ENCODE measurements at regions not wholly inside any gene's neighbourhood (a gene's known extent, or its start where the extent isn't known, plus 50 kb on each side); places are given as distances from the start of the nearest gene placed in this dataset.

DNA sequence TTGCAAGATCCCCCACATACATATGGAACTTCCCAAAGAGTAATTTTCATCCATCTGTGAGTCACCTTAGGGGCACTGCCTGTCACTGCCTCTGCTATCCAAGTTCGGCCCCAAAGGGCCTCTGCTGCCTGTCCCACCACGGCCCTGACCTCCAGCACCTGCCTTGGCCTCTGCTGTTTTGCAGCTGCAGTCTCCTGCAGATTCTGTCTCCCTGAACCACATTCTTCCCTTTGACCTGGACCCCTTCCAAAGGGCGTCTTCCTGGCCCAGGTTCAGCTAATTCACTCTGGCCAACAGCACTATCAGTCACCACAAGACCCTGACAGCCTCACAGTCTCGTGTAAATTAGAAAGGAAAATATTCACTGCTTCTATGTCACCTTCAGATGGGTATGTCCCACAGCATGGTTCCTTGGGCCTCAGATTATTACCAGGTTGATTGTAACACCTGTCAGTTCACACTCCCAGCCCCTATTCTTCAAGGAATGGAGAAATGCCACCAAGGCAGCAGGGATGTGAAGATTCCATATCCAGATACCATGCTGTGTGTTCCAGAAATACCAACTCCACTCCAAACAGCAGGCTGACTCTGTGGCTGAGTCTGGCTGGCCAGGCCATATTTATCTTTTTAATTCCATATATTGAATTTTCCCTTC is 479.3 kb downstream of the ARHGEF28 start:
- H3K36me3 ChIP-seq (ENCODE audit: control insufficient read depth, insufficient read depth, low read length) = no peaks in the 10 kb centered on the region
- H3K27me3 ChIP-seq (ENCODE audit: control insufficient read depth, insufficient read depth, low read length) = no peaks in the 10 kb centered on the region
- no peaks in the 10 kb centered on the region for H3K9me3 ChIP-seq (ENCODE audit: control insufficient read depth, insufficient read depth, low read length)
- H3K27ac ChIP-seq (ENCODE audit: low read depth, low read length) = no peak overlapping the region
- no peaks in the 10 kb centered on the region for H3K4me1 ChIP-seq (ENCODE audit: control insufficient read depth, insufficient read depth, low read length)
- no peak overlapping the region for H3K9ac ChIP-seq (ENCODE audit: low read depth, low read length)
- no peak overlapping the region for H3K4me3 ChIP-seq (ENCODE audit: low read depth, low read length)

GRCh38 chr5:74103131-74104023 is 477.4 kb downstream of the ARHGEF28 start:
- no peaks in the 10 kb centered on the region for H3K36me3 ChIP-seq (ENCODE audit: control insufficient read depth, insufficient read depth, low read length)
- H3K9me3 ChIP-seq (ENCODE audit: control insufficient read depth, insufficient read depth, low read length) = no peaks in the 10 kb centered on the region
- no peak overlapping the region for H3K27ac ChIP-seq (ENCODE audit: low read depth, low read length)
- no peaks in the 10 kb centered on the region for H3K27me3 ChIP-seq (ENCODE audit: control insufficient read depth, insufficient read depth, low read length)
- H3K4me1 ChIP-seq (ENCODE audit: control insufficient read depth, insufficient read depth, low read length) = no peaks in the 10 kb centered on the region
- no peak overlapping the region for H3K4me3 ChIP-seq (ENCODE audit: low read depth, low read length)
- H3K9ac ChIP-seq (ENCODE audit: low read depth, low read length) = no peak overlapping the region

GRCh38 chr5:74100268-74100665 is 474.3 kb downstream of the ARHGEF28 start:
- Histone ChIP-seq H3K9ac (ENCODE audit: low read depth, low read length) (no peak overlapping the region), H3K4me1 (ENCODE audit: control insufficient read depth, insufficient read depth, low read length) (no peaks in the 10 kb centered on the region), H3K4me3 (ENCODE audit: low read depth, low read length) (no peak overlapping the region), H3K36me3 (ENCODE audit: control insufficient read depth, insufficient read depth, low read length) (no peaks in the 10 kb centered on the region), H3K9me3 (ENCODE audit: control insufficient read depth, insufficient read depth, low read length) (no peaks in the 10 kb centered on the region), H3K27ac (ENCODE audit: low read depth, low read length) (no peak overlapping the region), H3K27me3 (ENCODE audit: control insufficient read depth, insufficient read depth, low read length) (no peaks in the 10 kb centered on the region)

DNA sequence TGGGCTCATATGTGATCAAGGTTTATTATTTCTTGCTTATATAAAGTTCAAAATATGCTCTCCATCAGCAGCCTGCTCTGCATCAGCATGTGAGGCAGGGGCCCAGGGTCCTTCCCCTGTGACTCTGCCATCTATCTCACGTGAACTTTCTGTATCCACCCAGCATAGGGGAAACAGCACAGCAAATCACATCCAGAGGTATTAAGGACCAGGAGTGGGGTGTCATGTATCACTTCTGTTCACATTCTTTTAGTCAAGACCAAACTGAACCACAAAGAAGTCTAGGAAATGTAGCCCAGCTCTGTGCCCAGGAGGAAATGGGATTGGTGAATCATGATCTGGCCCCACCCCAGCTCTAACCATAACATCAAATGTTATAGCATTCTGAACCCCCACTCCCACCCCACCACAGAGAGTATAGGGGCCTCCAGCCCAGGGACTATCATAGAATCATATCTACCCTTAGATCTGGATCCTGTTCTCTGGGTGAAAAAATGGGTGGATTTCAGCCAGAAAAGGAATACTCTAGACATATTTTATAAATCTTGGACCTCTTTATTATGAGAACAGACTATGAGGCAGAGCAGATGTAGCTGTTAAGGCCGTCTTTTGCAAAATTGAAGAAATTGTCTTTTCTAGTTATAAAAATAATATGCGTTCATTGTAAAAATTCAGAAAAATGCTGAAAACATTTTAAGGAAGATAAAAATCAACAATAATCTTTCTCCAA is 473.7 kb downstream of the ARHGEF28 start:
- H3K4me1 ChIP-seq (ENCODE audit: control insufficient read depth, insufficient read depth, low read length) = no peaks in the 10 kb centered on the region
- H3K27me3 ChIP-seq (ENCODE audit: control insufficient read depth, insufficient read depth, low read length) = no peaks in the 10 kb centered on the region
- H3K27ac ChIP-seq (ENCODE audit: low read depth, low read length) = no peak overlapping the region
- H3K9me3 ChIP-seq (ENCODE audit: control insufficient read depth, insufficient read depth, low read length) = no peaks in the 10 kb centered on the region
- H3K4me3 ChIP-seq (ENCODE audit: low read depth, low read length) = no peak overlapping the region
- H3K9ac ChIP-seq (ENCODE audit: low read depth, low read length) = no peak overlapping the region
- no peaks in the 10 kb centered on the region for H3K36me3 ChIP-seq (ENCODE audit: control insufficient read depth, insufficient read depth, low read length)

DNA sequence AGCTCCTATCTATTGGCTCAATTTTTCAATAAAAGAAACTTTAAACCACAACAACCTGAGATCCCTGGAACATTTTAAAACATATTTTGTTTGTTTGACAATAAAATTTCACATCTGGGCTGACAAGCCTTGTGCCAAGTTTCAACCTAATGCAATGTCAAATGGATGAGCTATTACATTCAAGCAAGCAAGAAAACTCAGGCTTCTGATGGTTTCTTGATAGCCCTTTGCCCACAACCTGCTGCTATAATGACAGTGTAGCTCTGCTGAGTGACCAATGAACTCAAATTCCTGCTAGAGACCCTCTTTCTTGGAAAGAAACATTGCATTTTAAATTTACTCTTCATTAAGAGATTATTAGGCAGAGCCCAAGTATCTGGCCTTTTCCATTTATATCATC is 472.9 kb downstream of the ARHGEF28 start:
- Histone ChIP-seq H3K9me3 (ENCODE audit: control insufficient read depth, insufficient read depth, low read length) (no peaks in the 10 kb centered on the region), H3K27me3 (ENCODE audit: control insufficient read depth, insufficient read depth, low read length) (no peaks in the 10 kb centered on the region), H3K4me1 (ENCODE audit: control insufficient read depth, insufficient read depth, low read length) (no peaks in the 10 kb centered on the region), H3K9ac (ENCODE audit: low read depth, low read length) (no peak overlapping the region), H3K4me3 (ENCODE audit: low read depth, low read length) (no peak overlapping the region), H3K27ac (ENCODE audit: low read depth, low read length) (no peak overlapping the region), H3K36me3 (ENCODE audit: control insufficient read depth, insufficient read depth, low read length) (no peaks in the 10 kb centered on the region)

GRCh38 chr5:74098456-74098855 is 472.5 kb downstream of the ARHGEF28 start:
- H3K9ac ChIP-seq (ENCODE audit: low read depth, low read length) = no peak overlapping the region
- no peaks in the 10 kb centered on the region for H3K36me3 ChIP-seq (ENCODE audit: control insufficient read depth, insufficient read depth, low read length)
- H3K4me3 ChIP-seq (ENCODE audit: low read depth, low read length) = no peak overlapping the region
- no peaks in the 10 kb centered on the region for H3K4me1 ChIP-seq (ENCODE audit: control insufficient read depth, insufficient read depth, low read length)
- H3K9me3 ChIP-seq (ENCODE audit: control insufficient read depth, insufficient read depth, low read length) = no peaks in the 10 kb centered on the region
- no peaks in the 10 kb centered on the region for H3K27me3 ChIP-seq (ENCODE audit: control insufficient read depth, insufficient read depth, low read length)
- no peak overlapping the region for H3K27ac ChIP-seq (ENCODE audit: low read depth, low read length)

- Histone ChIP-seq H3K9me3 (ENCODE audit: control insufficient read depth, insufficient read depth, low read length) (no peaks in the 10 kb centered on the region), H3K27me3 (ENCODE audit: control insufficient read depth, insufficient read depth, low read length) (no peaks in the 10 kb centered on the region), H3K27ac (ENCODE audit: low read depth, low read length) (no peak overlapping the region), H3K4me3 (ENCODE audit: low read depth, low read length) (no peak overlapping the region), H3K9ac (ENCODE audit: low read depth, low read length) (no peak overlapping the region), H3K4me1 (ENCODE audit: control insufficient read depth, insufficient read depth, low read length) (no peaks in the 10 kb centered on the region), H3K36me3 (ENCODE audit: control insufficient read depth, insufficient read depth, low read length) (no peaks in the 10 kb centered on the region)
These were observed 470.3 kb downstream of the ARHGEF28 start for GRCh38 chr5:74096325-74096724.

- H3K27ac ChIP-seq (ENCODE audit: low read depth, low read length) = no peak overlapping the region
- H3K9ac ChIP-seq (ENCODE audit: low read depth, low read length) = no peak overlapping the region
These were observed 469.9 kb downstream of the ARHGEF28 start for GRCh38 chr5:74095871-74096270.

GRCh38 chr5:74094782-74095108 is 468.7 kb downstream of the ARHGEF28 start:
- Histone ChIP-seq H3K4me1 (ENCODE audit: control insufficient read depth, insufficient read depth, low read length) (no peaks in the 10 kb centered on the region), H3K9me3 (ENCODE audit: control insufficient read depth, insufficient read depth, low read length) (no peaks in the 10 kb centered on the region), H3K9ac (ENCODE audit: low read depth, low read length) (no peak overlapping the region), H3K27ac (ENCODE audit: low read depth, low read length) (no peak overlapping the region), H3K27me3 (ENCODE audit: control insufficient read depth, insufficient read depth, low read length) (no peaks in the 10 kb centered on the region), H3K4me3 (ENCODE audit: low read depth, low read length) (no peak overlapping the region), H3K36me3 (ENCODE audit: control insufficient read depth, insufficient read depth, low read length) (no peaks in the 10 kb centered on the region)

More at GRCh38 chr5:74095871-74096270, 469.9 kb downstream of the ARHGEF28 start:
- Histone ChIP-seq H3K4me1 (ENCODE audit: control insufficient read depth, insufficient read depth, low read length) (no peaks in the 10 kb centered on the region), H3K27me3 (ENCODE audit: control insufficient read depth, insufficient read depth, low read length) (no peaks in the 10 kb centered on the region), H3K4me3 (ENCODE audit: low read depth, low read length) (no peak overlapping the region), H3K36me3 (ENCODE audit: control insufficient read depth, insufficient read depth, low read length) (no peaks in the 10 kb centered on the region), H3K9me3 (ENCODE audit: control insufficient read depth, insufficient read depth, low read length) (no peaks in the 10 kb centered on the region)

DNA sequence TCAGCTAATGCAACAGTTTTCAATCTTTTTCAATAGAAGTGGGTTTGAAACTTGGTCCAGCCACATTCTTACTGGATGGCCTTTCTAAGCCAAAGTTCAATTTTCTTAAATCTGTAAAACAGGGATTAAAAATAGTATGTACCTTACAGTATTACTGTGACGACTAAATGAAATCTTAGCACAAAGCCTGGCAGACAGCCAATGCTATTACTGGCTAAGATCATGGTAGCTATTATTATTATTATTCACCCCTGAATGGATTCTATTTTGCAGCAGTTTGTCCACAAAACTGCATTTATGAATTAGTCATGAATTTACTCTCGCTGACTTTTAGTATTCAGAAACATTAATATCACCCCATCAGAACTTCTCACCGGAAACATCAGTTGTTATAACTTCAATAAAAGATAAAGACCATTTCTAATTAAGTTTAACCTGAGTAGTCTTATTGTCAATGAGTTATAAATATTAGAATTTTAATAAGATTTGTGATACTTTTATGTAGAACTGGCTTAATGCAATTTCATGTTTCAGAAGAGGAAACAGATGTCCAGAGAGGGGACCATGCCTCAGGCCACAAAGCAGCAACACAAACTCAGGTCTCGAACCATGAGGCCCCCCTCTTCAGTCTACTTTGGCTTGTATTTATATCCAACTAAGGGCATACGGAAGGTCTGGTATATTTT is 468.2 kb downstream of the ARHGEF28 start:
- Histone ChIP-seq H3K4me1 (ENCODE audit: control insufficient read depth, insufficient read depth, low read length) (no peaks in the 10 kb centered on the region), H3K36me3 (ENCODE audit: control insufficient read depth, insufficient read depth, low read length) (no peaks in the 10 kb centered on the region), H3K27me3 (ENCODE audit: control insufficient read depth, insufficient read depth, low read length) (no peaks in the 10 kb centered on the region), H3K9ac (ENCODE audit: low read depth, low read length) (no peak overlapping the region), H3K27ac (ENCODE audit: low read depth, low read length) (no peak overlapping the region), H3K4me3 (ENCODE audit: low read depth, low read length) (no peak overlapping the region), H3K9me3 (ENCODE audit: control insufficient read depth, insufficient read depth, low read length) (no peaks in the 10 kb centered on the region)
